ENCODE measurements at regions not wholly inside any gene's neighbourhood (a gene's known extent, or its start where the extent isn't known, plus 50 kb on each side); places are given as distances from the start of the nearest gene placed in this dataset.

DNA sequence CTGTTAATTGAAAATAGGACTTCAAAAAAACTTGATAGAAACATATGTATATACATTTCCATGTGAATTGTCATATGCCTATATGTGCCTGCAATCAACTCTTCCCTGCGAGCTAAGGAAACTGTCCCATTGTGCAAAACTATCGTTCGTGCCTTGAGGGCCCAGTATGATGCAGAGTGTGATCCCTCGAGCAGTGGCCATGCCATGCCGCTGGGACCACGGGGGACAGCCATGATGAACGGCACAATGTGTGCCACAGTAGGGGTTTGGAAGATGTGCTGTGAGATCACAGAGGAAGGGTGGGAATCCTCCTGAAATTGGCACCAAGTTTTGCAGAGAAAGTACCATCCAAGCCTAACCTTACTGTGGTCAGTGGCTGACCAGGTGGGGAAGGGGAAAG, 118.1 kb upstream of the SOX1 start (continued):
- TF ChIP-seq, protein P1, sequence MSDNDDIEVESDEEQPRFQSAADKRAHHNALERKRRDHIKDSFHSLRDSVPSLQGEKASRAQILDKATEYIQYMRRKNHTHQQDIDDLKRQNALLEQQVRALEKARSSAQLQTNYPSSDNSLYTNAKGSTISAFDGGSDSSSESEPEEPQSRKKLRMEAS (IDR thresholded peaks at IDR 0.05): no peak
- TF ChIP-seq RXRA (IDR thresholded peaks at IDR 0.05) (no peak), FOXA2 (IDR thresholded peaks at IDR 0.05) (no peak), HNF4G (IDR thresholded peaks at IDR 0.05) (no peak), NR2F2 (IDR thresholded peaks at IDR 0.05) (no peak), ATF3 (IDR thresholded peaks at IDR 0.05) (no peak), RAD21 (IDR thresholded peaks at IDR 0.05) (no peak), EGR1 (IDR thresholded peaks at IDR 0.05; ENCODE audit: low read depth in 2 of 2) (no peak), CTCF (IDR thresholded peaks at IDR 0.05; ENCODE audit: low read depth, low read length, missing input control) (no peak), HNF4A (conservative IDR thresholded peaks at IDR 0.05) (no peak)

DNA sequence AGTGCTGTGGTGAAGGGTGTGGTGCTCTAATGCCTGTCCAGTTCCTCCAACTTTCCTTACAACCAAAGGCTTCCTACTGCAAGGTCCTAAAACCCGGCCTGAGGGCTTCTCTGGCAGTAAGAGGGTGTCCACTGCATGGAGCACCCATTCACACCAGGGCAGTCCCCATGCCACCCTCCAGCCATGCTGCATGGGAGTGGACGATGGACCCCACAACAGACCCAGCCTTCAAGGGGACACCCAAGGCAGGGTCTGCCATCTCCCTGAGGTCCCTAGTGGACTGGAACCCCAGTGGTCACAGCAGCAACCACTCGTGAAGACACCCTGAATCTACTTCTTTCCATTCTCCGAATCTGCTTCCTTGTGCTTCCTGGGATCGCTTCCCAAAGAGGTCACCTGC, 117.6 kb upstream of the SOX1 start:
- no peaks in the 10 kb centered on the region for H3K4me1 ChIP-seq (ENCODE audit: control insufficient read depth in 4 of 4, insufficient read depth in 4 of 4, low read length in 3 of 4)
- H3K27me3 ChIP-seq (ENCODE audit: control insufficient read depth in 4 of 4, insufficient read depth in 4 of 4, low read length in 3 of 4): peaks cover 0 to 3% (median 0%) of the 10 kb centered on the region in 4 donors
- no peaks in the 10 kb centered on the region for H3K36me3 ChIP-seq (ENCODE audit: control insufficient read depth in 4 of 4, insufficient read depth in 3 of 4, low read depth in 1 of 4, low read length in 3 of 4)
- H3K9ac ChIP-seq (ENCODE audit: low read depth in 1 of 2, low read length in 2 of 2): no peak overlapping the region
- WGBS: 75% methylated on average over 5 of the region's 5 CpGs
- no peak overlapping the region for H3K4me3 ChIP-seq (ENCODE audit: low read depth in 1 of 3, low read length in 3 of 3)
- H3K9me3 ChIP-seq (ENCODE audit: control insufficient read depth in 4 of 4, low read length in 3 of 4): peaks cover 2 to 12% (median 10%) of the 10 kb centered on the region in 4 donors
- H3K27ac ChIP-seq (ENCODE audit: low read depth in 1 of 2, low read length in 2 of 2): no peak overlapping the region
- DNase-seq (ENCODE audit: low spot score): no peak
- TF ChIP-seq RAD21 (IDR thresholded peaks at IDR 0.05) (no peak), ATF3 (IDR thresholded peaks at IDR 0.05) (no peak), FOXA1 (IDR thresholded peaks at IDR 0.05) (no peak), GABPA (IDR thresholded peaks at IDR 0.05 in 1 of 2, conservative IDR thresholded peaks at IDR 0.05 in 1 of 2) (no peak), SP1 (IDR thresholded peaks at IDR 0.05) (no peak), CTCF (IDR thresholded peaks at IDR 0.05; ENCODE audit: low read depth, low read length, missing input control) (no peak), HNF4A (conservative IDR thresholded peaks at IDR 0.05) (no peak), NR2F2 (IDR thresholded peaks at IDR 0.05) (no peak), TAF1 (conservative IDR thresholded peaks at IDR 0.05) (no peak), RXRA (IDR thresholded peaks at IDR 0.05) (no peak), JUND (IDR thresholded peaks at IDR 0.05) (no peak), YY1 (IDR thresholded peaks at IDR 0.05) (no peak), FOXA2 (IDR thresholded peaks at IDR 0.05) (no peak)
- TF ChIP-seq, protein P2, sequence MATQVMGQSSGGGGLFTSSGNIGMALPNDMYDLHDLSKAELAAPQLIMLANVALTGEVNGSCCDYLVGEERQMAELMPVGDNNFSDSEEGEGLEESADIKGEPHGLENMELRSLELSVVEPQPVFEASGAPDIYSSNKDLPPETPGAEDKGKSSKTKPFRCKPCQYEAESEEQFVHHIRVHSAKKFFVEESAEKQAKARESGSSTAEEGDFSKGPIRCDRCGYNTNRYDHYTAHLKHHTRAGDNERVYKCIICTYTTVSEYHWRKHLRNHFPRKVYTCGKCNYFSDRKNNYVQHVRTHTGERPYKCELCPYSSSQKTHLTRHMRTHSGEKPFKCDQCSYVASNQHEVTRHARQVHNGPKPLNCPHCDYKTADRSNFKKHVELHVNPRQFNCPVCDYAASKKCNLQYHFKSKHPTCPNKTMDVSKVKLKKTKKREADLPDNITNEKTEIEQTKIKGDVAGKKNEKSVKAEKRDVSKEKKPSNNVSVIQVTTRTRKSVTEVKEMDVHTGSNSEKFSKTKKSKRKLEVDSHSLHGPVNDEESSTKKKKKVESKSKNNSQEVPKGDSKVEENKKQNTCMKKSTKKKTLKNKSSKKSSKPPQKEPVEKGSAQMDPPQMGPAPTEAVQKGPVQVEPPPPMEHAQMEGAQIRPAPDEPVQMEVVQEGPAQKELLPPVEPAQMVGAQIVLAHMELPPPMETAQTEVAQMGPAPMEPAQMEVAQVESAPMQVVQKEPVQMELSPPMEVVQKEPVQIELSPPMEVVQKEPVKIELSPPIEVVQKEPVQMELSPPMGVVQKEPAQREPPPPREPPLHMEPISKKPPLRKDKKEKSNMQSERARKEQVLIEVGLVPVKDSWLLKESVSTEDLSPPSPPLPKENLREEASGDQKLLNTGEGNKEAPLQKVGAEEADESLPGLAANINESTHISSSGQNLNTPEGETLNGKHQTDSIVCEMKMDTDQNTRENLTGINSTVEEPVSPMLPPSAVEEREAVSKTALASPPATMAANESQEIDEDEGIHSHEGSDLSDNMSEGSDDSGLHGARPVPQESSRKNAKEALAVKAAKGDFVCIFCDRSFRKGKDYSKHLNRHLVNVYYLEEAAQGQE (IDR thresholded peaks at IDR 0.05): no peak
- TF ChIP-seq, protein P1 (IDR thresholded peaks at IDR 0.05): no peak
- TF ChIP-seq, protein P3, sequence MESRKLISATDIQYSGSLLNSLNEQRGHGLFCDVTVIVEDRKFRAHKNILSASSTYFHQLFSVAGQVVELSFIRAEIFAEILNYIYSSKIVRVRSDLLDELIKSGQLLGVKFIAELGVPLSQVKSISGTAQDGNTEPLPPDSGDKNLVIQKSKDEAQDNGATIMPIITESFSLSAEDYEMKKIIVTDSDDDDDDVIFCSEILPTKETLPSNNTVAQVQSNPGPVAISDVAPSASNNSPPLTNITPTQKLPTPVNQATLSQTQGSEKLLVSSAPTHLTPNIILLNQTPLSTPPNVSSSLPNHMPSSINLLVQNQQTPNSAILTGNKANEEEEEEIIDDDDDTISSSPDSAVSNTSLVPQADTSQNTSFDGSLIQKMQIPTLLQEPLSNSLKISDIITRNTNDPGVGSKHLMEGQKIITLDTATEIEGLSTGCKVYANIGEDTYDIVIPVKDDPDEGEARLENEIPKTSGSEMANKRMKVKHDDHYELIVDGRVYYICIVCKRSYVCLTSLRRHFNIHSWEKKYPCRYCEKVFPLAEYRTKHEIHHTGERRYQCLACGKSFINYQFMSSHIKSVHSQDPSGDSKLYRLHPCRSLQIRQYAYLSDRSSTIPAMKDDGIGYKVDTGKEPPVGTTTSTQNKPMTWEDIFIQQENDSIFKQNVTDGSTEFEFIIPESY (IDR thresholded peaks at IDR 0.05): no peak

Measured in liver (tissue), 8 donors.